ENCODE measurements at regions not wholly inside any gene's neighbourhood (a gene's known extent, or its start where the extent isn't known, plus 50 kb on each side); places are given as distances from the start of the nearest gene placed in this dataset.
A peak's percentile ranks its signal among the peaks of the same experiment; 100 is the strongest.

GRCh38 chr22:19638282-19639015 is 75.9 kb upstream of the SEPTIN5 start:
- H3K27me3 Mint-ChIP-seq (ENCODE audit: unreplicated experiment) = peaks cover 3% of the 10 kb centered on the region
- no peaks in the 10 kb centered on the region for H3K9me3 Mint-ChIP-seq (ENCODE audit: unreplicated experiment)

DNA sequence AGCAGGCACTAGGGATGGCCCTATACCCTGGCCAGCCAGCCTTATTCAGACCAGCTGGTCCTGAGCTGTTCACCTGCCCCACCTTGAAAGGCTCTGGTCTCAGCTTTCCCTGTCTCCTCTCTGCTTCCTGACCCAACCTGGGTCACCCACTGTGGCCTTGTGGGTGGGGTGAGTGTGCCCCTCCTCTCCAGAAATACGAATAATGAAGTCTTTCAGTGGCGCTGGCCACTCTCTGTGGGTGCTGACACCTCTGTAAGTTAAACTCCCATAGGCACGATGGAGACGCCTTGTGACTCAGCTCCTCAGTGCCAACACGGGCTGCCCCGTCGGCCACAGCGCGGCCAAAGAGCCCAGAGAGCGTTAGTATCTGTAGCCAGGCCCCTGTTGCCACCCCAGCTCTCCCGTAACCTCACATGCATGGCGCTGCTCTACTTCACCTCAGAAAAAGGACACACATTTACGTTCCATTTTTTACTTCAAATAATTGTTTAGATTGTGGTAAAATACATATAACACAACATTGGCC is 74.6 kb upstream of the SEPTIN5 start:
- H3K4me3 Mint-ChIP-seq (ENCODE audit: unreplicated experiment) = no peak overlapping the region
- no peak for TF ChIP-seq CTCF (IDR thresholded peaks at IDR 0.05; ENCODE audit: unreplicated experiment)
- no peaks in the 10 kb centered on the region for H3K36me3 Mint-ChIP-seq (ENCODE audit: low read depth, unreplicated experiment)
- no peak for DNase-seq (ENCODE audit: low spot score)
- H3K4me1 Mint-ChIP-seq (ENCODE audit: unreplicated experiment) = no peaks in the 10 kb centered on the region
- H3K27me3 Mint-ChIP-seq (ENCODE audit: unreplicated experiment) = peaks cover 3% of the 10 kb centered on the region
- H3K9me3 Mint-ChIP-seq (ENCODE audit: unreplicated experiment) = no peaks in the 10 kb centered on the region
- H3K27ac Mint-ChIP-seq (ENCODE audit: unreplicated experiment) = no peak overlapping the region

More at GRCh38 chr22:19638282-19639015, 75.9 kb upstream of the SEPTIN5 start:
- Mint-ChIP-seq H3K4me1 (ENCODE audit: unreplicated experiment) (no peaks in the 10 kb centered on the region), H3K36me3 (ENCODE audit: low read depth, unreplicated experiment) (no peaks in the 10 kb centered on the region), H3K27ac (ENCODE audit: unreplicated experiment) (no peak overlapping the region), H3K4me3 (ENCODE audit: unreplicated experiment) (no peak overlapping the region)
- TF ChIP-seq CTCF (IDR thresholded peaks at IDR 0.05; ENCODE audit: unreplicated experiment) = no peak
- DNase-seq (ENCODE audit: low spot score) = no peak

GRCh38 chr22:19640306-19640705 is 74.0 kb upstream of the SEPTIN5 start:
- no peak for DNase-seq (ENCODE audit: low spot score)

DNA sequence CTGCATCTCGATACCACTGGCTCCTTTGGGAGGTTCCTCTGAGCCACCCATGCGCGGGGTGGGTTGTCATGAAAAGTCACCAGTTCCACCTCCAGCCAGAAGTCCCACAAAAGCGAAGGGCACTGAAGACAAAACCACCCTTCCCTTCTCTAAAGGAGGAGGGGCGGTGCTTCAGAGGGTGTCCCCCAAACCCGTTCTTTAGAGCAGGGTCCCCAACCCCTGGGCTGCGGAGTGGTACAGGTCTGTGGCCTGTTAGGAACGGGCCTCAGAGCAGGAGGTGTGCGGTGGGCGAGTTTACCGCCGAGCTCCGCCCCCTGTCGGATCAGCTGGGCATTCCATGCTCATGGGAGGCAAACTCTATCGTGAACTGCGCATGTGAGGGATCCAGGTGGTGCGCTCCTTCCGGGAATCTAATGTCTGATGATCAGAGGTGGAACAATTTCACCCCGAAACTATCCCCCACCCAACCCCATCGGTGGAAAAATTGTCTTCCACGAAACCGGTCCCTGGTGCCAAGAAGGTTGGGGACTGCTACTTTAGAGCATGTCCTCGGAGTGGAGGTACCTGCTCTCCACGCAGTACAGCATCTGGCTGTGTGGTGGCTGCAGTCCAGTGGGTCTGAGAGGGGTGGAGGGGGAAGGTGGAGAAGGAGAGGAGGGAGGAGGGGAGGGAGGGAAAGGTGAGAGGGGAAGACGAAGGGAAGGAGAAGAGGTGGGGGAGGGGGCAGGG is 72.9 kb upstream of the SEPTIN5 start:
- peaks cover 4% of the 10 kb centered on the region for H3K36me3 Mint-ChIP-seq (ENCODE audit: low read depth, unreplicated experiment)
- H3K27ac Mint-ChIP-seq (ENCODE audit: unreplicated experiment) = no peak overlapping the region
- no peaks in the 10 kb centered on the region for H3K4me1 Mint-ChIP-seq (ENCODE audit: unreplicated experiment)
- H3K4me3 Mint-ChIP-seq (ENCODE audit: unreplicated experiment) = no peak overlapping the region
- no peaks in the 10 kb centered on the region for H3K9me3 Mint-ChIP-seq (ENCODE audit: unreplicated experiment)
- DNase-seq (ENCODE audit: low spot score) = peak; percentile 73
- peak; percentile 92 for TF ChIP-seq CTCF (IDR thresholded peaks at IDR 0.05; ENCODE audit: unreplicated experiment)
- peaks cover 5% of the 10 kb centered on the region for H3K27me3 Mint-ChIP-seq (ENCODE audit: unreplicated experiment)

More at GRCh38 chr22:19640306-19640705, 74.0 kb upstream of the SEPTIN5 start:
- no peak overlapping the region for H3K4me3 Mint-ChIP-seq (ENCODE audit: unreplicated experiment)
- no peaks in the 10 kb centered on the region for H3K9me3 Mint-ChIP-seq (ENCODE audit: unreplicated experiment)
- TF ChIP-seq CTCF (IDR thresholded peaks at IDR 0.05; ENCODE audit: unreplicated experiment) = no peak
- H3K27me3 Mint-ChIP-seq (ENCODE audit: unreplicated experiment) = peaks cover 5% of the 10 kb centered on the region
- no peaks in the 10 kb centered on the region for H3K36me3 Mint-ChIP-seq (ENCODE audit: low read depth, unreplicated experiment)
- H3K4me1 Mint-ChIP-seq (ENCODE audit: unreplicated experiment) = no peaks in the 10 kb centered on the region
- H3K27ac Mint-ChIP-seq (ENCODE audit: unreplicated experiment) = no peak overlapping the region
